H4 (cell line): ENCODE measurements at regions not wholly inside any gene's neighbourhood (a gene's known extent, or its start where the extent isn't known, plus 50 kb on each side); places are given as distances from the start of the nearest gene placed in this dataset.

ENCODE experiments used
- DNase-seq: peaks from one replicate; pipeline ENCODE4 v3.0.0-alpha.2; 2015; ENCODE audit warnings: low spot score

DNA sequence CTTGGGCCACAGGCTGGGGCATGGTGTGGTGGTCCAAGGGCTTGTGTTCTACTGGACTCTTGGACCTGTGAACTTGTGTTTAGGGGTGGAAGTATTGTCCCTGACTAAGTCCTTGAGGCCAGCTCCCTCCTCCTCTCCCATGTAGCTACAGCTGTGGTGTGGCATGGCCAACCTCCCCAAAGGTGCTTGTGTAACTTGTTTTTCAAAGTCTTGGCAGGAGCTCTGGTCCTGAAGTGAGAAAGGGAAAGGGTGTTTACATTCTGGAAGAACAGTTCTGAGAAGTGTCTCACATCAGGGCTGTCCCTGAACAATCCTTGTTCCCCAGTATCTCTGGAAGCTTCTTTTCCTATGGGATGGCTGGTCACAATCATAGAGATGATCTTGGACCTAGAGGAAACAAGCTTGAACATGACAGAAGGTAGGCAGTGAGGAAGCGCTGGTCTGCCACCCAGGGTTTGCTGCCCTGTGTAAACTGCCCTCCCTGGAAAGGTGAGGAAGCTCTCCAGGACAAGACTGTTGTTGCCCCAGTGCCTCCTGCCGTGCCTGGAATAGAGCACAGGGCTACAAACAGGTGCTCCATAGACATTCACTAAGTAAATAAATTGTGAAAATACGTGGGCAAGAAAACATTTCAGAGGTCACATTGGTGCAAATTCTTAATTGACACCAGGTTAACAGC, 64.6 kb upstream of the KLF9 start:
- no peak for DNase-seq

DNA sequence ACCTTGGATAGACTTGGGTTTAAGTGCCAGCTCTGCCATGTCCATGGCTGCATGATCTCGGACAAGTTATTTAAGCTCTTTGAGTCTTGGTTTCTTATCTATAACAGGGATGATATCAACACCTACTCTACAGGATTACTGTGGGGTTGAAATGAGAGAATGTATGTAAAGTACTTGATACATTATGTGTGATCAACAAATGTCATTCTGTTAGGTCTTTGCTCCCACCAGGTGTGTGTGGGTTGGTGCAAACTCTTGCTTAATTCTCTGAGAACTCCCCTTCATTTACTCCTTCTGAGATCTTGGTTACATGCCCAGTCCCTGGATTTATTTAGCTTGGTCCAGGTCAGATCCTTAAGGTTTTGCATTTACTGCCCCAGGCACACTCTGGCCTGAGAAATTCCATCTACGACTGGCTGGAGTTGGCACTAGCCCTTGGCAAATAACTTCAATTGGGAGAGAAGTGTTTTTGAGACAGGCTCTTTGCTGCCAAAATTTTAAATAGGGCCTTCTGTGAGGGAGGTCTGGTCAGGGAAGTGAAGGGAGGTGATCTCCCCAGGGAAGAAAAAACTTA, 63.5 kb upstream of the KLF9 start:
- DNase-seq: no peak

DNA sequence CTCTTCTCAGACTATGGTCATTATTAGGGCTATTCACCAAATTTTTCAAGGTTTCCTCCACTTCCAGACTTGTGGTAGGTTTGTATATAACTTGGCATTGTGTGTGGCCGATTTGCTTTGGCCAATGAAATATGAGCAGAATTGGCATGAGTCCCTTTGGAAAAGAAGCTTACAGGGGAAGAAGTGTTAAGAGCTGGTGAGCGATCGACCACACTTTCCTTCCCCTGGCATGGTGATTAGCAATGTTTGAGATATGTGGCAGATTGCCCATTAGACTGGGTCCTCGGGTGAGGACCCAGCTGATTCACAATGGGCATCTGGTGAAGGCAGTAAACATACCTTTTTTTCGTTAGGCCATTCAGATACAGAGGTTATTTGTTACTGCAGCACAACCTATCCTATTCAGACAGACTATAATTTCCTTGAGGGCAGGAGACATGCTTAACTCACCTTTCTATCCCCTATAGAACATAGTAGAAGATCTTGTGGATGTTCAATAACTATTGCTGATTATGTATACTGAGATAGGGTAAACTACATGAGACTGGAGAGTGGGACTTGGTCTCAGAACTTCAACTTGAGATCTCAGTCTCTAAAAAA, 62.8 kb upstream of the KLF9 start:
- peak; percentile 41 for DNase-seq

DNA sequence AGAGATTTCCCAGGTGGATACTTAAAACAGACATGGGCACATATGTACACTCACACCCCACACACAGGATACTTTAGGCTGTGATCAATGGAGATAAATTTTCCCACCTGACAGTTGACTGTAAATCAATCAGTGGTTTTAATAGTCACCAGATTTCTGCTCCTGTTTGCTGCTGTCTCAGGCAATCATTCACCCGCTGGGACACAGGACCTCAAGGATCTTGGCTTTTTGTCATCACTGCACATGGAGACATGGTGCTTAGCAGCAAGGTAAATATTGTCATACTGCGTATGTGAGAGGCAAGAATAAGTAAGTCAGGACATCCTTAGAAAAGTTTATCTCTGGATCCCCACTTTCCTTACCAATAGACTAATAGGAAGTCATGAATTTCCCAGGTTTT, 60.8 kb upstream of the KLF9 start:
- DNase-seq: no peak

DNA sequence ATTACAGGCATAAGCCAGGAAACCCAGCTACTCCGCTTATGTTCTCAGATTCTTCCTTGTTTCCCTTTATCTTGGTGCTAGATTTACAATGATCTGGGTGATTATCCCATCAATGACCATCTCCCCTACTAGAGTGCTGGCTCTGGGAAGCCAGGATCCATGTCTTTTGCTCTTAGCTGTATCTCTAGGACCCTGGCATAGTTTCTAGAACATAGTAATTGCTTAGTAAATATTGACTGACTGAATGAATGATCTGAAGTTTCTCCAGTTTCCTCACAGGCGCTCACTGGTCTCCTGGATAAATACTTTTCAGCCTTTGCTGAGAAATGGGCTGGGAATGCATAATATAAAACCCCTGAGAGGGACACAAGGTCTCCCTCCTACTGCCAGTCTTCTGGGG, 60.0 kb upstream of the KLF9 start:
- DNase-seq: no peak

DNA sequence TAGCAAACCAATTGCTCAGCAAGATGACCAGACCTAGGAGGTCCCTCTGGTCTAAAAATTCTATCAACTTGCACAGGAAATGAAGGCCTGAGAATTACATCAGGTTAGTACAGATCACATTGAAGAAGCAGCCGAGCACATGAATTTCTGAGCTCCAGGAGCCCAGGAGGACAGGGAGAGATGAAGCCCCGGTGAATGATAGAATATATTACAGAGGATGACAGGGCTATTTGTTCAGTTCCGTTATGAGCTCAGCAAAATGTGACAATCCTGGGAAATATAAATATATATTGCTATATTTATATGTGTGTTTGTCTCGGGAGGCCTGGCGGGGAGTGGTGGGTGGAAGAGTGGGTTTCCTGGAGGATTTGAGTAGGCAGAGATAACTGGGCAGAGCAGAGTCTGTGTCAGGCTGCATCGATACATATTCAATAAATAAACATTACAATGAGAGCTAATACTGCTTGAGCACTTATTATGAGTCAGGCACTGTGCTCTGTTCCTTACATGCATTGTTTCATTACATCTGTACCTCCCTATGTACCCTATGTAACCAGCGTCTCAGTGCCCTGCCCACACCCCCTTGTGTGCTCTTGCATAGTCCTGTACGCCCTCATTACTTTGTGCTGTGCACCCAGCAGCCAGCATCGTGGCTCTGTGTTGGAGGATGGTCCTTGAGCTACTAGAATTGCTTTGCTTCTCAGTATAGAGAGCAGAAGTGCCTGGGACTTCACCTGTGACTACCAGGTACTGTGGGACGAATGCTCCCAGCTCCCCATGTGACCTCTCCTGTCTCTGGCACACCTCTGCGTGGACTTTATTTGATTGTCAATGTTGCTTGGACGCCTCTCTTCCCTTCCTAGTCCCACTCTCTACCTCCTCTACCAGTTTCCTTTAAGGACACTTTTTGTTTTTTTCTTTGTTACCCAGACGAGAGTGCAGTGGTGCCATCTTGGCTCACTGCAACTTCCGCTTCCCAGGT, 58.1 kb upstream of the KLF9 start:
- DNase-seq: no peak

DNA sequence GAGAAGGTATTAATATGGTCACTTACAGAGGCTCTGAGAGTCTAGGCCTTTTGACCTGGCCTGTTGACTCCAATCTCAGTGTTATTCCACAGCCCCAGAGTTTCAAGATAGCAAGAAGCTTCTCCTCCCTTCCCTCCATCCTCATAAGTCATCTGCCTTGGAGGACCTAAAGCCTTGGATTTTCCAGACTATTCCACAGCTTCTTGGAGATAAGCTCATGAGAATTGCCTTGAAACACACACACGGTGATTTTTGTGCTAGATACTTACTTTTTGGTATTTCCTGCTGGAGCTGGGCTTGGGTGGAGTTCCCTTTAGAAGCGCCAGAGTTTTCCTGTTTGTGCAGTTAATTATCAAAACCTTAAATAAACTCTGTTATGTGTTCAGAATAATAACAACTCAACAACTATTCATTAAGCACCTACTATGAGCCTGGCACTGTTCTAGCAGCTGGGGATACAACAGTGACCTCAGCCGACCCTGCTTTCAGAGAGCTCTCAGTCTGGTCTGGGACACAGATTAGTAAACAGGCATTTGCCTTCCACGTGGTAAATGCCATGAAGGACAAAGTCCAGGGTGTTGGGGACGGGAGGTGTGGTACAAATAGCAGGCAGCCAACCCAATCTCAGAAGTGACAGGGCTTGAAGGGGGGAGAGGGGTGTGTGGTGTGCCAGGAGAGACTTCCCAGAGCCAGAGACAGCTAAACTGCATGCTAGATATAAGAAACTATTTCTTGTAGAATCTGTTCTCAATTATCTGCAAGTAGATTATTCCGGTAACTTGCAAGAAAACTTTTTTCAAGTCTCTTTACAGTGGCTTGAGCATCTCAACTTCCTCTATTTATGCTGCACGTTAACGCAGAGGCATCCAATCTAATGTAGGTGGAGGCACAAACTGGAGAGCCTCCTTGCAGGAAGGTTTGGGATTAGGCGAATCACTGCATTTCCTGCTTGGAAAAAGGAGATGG, 55.9 kb upstream of the KLF9 start:
- DNase-seq: no peak

DNA sequence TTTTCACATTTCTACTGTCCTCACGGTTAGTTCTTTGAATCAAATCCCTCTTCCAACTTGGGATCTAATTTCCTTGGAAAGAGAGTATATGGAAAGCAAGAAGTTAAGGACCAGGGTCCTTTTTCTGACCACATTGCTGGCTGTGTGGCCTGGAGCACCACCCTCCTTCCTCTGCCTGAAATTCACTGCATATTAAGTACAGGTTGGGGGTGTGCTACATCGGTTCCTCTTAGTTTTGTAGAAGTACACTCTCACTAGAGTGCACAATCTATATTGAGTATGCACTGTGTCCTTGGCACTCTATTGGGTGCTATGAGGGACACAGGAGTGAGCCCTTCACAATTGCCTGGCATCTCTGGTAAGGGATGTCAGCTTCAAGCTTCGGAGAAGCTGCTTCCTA, 53.8 kb upstream of the KLF9 start:
- no peak for DNase-seq

DNA sequence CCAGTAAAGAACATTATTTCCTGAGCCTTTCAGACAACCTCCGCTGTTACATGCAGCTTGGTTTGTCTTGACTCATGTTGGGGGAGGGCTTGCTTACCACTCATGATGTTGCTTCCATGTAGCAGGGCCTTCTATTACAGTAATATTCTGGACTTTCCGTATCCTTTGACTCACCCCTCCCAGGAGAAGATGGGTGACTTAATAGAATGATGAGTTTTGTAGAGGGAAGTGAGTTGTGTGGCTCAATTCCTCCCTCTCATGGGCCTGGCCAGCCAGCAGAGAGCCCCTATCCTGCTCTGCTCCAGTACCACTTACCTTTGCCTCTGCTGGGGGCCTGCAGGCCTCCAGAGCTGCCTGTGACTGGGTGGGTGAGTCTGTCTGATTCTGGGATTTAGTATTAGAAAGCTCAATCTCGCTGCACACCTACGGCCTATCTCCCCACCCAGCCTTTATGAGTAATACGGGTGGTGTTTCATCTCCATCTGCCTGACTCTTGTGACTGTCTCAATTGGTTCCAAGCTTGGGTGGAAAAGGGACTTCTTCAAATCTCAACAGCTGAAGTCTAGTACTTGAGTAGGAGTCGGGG, 52.6 kb upstream of the KLF9 start:
- DNase-seq: no peak

DNA sequence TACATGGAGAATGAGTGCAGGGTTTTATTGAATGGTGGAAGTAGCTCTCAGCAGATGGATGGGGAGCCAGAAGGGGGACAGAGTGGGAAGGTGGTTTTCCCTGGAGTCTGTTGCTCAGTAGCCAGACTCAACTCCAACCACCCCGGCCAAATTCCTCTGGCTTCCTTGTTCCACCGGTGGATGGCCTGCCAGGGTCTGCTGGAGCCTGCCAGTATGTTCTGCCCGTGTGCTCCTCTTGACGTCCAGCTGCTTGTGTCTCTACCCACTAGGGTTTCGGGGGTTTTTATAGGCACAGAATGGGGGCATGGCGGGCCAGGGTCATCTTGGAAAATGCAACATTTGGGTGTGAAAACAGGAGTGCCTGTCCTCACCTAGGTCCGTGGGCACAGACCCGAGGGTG, 51.4 kb upstream of the KLF9 start:
- DNase-seq: no peak

DNA sequence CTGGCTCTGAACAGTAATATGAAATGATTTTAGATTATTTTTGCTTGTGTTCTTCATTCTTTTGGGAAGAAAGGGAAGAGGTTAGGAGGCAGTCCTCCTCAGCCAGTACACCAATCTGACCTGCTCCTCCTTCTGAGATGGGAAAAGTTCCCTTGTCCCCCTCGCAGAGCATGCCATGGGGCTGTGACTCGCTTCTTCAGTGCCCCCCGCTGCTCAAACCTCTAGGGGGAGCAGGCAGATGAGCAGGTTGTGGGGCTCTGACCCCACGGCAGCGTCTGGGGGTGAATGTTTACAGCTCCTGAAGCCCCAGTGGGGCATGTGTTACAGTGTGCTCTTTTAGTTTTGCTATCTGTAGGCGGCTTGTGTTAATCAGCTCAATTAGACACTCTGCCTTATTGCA, 50.9 kb upstream of the KLF9 start:
- DNase-seq: no peak
